GM21528 (cell line): ENCODE measurements at regions not wholly inside any gene's neighbourhood (a gene's known extent, or its start where the extent isn't known, plus 50 kb on each side); places are given as distances from the start of the nearest gene placed in this dataset.

Source experiments
- ATAC-seq: cut with Tn5 transposase; IDR thresholded peaks from one replicate; pipeline ENCODE4 v1.9.1; 2021; ENCODE audit warnings: mild to moderate bottlenecking, moderate library complexity; ENCODE audit not compliant: unreplicated experiment, low FRiP score

DNA sequence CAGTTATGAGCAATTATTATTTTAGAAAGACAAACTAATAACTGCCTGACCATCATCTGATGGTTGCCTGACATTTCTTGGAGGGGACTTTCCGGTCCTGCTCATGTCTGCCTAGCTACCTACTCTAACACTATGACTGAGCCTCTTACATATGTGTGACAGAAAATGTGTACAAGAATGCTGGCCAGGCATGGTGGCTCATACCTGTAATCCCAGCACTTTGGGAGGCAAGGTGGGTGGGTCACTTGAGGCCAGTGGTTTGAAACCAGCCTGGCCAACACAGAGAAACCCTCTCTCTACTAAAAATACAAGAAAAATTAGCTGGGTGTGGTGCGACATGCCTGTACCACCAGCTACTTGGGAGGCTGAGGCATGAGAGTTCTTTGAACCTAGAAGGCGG is 666.3 kb downstream of the KCNJ3 start:
- no peak for ATAC-seq

DNA sequence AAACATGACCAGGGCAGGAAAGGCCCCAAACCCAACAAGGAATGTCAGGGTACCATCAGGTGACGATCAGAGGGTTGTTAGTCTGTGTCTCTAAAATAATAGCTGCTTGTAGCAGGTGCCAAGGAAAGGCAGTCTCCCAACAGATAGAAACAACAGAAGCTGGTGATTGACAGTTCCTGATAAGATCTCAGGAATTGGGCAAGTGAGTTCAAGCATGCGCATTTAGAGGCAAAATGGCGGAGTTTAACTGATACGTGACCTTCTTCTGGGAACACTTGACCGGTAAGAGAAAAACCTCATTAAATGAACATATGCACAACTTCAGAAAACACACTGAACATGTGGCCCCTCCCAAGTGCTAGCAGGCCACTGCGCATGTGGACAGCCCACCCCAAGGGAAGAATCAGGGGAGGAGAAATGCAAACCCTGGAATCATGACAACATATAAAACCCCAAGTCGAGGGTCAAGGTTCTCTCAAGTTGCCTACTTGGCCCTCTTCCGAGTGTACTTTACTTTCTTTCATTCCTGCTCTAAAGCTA is 664.9 kb downstream of the KCNJ3 start:
- ATAC-seq: no peak

DNA sequence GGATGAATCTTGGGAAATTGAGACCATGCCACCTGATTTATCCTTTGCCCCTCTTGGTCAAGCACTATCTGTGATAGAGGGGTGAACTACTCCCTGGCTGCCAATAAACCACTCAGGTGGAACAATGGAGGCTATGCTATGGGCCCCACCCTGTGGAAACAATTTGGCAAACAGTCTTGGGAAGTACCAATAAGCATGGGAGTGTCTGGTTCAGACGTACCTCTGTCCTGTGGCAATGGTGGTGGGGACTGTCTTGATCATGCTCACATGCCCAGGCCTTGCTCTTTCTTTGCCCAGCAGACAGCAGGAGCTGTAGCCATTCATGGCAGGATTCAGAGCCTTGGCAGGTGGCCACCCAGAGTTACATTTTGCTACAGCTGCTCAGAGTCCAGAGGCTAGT is 658.7 kb downstream of the KCNJ3 start:
- no peak for ATAC-seq

DNA sequence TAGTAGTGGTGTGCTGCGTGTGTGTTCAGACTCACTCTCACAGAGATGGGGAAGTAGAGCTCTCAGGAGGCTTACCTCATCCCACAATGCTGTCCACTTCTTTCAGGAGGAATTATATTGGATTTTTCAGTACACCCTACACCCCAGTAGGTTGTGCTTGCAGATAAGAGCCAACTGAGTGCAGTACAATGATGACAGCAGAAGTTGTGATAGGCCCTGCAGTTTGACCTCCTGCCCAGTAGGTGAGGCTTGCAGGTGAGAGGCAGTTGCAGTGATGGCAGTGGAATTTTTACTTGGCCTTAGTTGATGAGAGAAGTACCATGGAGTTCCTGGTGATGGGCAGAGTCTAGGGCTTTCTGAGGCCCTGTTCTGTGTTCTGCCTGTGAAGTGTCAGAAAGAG is 657.8 kb downstream of the KCNJ3 start:
- no peak for ATAC-seq

DNA sequence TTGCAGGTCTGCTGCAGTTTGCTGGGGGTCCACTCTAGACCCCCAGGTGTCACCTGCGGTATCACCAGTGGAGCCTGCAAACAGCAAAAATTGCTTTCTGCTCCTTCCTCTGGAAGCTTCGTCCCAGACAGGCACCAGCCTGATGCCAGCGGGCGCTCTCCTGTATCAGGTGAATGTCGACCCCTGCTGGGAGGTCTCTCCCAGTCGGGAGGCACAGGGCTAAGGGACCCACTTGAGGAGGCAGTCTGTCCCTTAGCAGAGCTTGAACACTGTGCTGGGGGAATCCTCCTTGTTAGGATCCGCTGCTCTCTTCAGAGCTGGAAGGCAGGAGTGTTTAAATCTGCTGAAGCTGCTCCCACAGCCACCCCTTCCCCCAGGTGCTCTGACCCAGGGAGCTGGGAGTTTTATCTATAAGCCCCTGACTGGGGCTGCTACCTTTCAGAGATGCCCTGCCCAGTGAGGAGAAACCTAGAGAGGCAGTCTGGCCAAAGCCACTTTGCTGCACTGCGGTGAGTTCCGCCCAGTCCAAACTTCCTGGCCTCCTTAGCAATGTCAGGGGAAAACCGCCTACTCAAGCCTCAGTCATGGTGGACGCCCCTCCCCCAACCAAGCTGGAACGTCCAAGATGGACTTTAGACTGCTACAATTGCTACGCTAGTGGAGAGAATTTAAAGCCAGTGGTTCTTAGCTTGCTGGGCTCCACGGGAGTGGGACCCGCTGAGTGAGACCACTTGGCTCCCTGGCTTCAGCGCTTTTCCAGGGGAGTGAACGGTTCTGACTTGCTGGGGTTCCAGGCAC is 652.5 kb downstream of the KCNJ3 start:
- ATAC-seq: no peak

DNA sequence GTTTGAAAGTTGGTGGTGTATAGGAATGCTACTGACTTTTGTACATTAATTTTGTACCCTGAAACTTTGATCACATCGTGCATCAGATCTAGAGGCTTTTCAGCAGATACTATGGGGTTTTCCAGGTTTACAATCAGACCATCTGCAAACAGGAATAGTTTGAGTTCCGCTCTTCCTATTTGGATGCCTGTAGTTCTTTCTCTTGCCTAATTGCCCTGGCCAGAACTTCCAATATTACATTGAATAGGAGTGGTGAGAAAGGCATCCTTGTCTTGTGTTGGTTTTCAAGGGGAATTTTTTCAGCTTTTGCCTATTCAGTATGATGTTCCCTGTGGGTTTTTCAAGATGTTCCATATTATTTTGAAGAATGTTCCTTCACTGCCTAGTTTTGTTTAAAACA is 633.5 kb downstream of the KCNJ3 start:
- no peak for ATAC-seq

DNA sequence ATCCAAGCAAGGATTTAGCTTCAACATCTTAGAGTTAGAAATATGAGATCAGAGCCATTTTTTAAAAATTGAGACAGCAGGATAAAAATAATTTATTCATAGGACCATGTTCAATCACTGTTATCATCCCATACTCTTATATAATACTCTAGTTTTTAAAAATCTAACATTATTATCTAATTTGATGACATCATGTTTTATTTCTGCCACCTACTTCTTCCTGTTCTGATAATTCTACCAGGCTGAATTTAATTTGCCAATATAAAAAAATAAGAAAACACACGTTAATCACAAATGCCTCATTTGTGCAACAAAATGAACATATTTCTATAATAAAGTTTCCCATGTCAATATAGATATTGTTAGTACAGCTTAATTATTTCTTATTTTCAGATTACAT is 621.7 kb downstream of the KCNJ3 start:
- ATAC-seq: no peak

DNA sequence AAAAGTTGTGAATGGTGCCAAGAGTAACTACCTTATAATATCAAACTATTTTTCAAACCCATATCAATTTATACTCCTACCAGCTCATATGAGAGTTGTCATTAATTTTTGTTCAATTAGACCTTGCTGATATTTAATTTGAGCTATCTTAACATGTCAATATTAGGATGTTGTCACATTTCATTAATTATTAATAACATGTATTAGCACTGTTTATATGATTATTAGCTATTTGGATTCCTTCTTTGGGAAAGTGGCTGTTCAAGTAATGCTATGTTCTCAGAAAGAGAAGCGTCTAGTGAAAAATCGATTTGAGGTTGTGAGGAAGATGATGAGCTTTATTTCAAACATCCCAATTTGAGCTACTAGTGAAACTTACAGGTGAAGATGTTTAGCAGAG is 620.2 kb downstream of the KCNJ3 start:
- ATAC-seq: no peak

DNA sequence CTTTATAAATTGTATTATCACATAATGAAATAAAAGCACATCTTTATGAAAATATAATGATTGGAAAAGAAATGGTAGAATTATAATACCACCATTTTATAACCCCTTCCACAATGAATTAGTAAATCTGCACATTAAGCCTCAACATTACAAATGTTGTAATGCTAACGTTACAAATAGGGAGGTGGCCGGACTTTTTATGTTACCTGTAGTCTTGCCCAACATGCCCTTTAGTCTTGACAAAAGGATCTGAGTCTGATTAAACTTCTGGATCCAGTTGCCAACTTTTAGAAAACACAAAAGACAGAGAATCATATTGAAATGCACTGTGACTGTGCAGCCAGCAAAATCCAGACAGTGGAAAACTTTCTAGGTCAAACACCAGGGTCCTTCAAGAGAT is 617.3 kb downstream of the KCNJ3 start:
- ATAC-seq: no peak

DNA sequence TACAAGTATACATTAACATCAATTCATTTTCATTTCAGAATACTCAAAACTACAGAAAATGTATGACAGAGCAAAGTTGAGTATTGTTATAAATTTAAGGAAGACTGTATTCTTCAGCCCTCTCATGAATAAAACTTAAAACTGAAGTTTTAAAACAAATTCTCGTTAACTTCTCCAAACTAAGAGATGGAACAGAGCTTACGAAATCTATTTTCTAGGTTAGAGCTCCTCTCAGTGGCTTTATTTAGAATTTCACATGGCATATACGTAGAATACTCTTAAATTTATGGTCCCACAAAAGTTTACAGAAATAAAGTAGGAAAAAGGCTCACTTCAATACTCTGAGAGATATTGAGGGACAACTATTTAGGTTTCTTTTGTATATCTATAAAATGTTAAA is 612.1 kb downstream of the KCNJ3 start:
- ATAC-seq: peak; percentile 64

DNA sequence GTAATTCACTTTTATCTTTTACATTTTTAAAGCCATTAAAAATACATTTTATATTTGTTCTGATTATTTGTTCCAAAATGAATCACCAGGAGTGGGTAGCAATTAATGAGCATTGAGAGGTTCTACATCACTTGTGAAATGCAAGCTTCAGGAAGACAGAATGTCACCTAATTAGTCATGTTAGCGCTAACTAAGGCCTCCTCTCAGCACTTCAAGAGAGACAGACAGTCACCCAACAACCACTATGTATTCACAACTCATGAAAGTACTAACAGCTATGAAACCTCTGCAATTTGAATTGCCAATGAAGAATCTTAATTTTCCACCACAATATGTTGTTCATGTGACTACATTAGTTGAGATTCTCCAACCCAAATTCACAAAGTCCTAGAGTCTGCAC is 611.0 kb downstream of the KCNJ3 start:
- ATAC-seq: no peak

DNA sequence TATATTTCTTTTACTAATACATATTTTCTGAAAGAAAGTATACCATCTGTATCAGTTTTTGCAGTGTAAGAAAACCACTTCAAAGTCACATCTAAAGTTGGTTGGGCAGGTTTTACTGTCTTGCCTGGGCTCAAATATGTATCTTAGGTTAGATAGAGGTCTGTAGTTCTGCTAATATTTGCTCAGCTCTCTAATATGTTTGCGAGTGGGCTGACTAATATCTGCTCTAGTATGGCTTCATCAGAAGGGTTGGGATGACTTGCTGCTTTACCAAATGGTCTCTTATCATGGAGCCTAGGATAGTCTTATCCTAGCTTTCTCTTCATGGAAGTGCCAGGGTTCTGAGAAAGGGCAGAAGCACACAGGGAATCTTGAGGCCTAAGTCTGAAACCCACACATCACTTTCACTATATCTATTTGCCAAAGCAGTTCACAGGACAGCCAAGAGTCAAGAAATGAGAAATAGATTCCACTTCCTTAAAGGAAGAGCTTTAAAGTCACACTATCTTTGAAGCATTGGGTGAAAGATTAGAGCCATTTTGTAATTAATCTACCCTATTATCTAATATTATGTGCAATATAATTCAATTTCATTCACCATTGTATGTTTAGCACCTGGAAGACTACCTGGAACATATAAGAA is 610.0 kb downstream of the KCNJ3 start:
- ATAC-seq: no peak

DNA sequence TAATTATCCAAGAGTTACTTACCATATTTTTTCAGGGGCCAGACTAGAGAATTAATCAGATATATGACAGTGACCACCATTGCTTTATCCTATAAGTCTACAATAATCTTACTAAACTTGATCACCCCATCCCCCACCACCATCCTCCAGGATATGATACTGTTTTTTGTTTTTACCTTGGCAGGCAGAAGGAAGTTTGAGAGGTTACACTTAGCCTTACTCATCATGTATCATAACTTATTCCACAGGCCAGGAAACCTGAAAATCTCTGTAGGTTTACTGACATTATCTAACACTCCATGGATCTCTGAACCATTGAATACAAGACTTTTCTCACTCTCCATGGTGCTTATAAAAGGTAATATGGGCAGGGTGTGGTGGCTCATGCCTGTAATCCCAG is 602.7 kb downstream of the KCNJ3 start:
- ATAC-seq: no peak

DNA sequence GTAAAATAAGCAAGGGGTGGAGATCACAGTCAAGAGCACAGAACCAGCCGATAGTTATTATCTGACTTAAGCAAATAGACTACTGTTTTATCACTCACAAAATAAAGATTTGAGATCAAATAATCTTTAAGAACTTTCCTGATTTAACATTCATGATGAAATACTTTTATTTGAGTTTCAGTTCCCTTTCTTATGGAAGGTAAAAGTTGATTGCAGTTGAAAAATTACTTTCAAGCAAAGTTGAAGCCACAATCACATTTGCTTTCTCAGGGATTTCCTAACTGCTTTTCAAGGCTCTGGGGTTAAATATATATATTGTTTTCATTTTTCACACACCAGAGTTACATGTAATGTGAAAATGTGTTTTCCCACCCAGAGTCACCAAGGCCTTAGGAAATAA is 599.5 kb downstream of the KCNJ3 start:
- no peak for ATAC-seq

DNA sequence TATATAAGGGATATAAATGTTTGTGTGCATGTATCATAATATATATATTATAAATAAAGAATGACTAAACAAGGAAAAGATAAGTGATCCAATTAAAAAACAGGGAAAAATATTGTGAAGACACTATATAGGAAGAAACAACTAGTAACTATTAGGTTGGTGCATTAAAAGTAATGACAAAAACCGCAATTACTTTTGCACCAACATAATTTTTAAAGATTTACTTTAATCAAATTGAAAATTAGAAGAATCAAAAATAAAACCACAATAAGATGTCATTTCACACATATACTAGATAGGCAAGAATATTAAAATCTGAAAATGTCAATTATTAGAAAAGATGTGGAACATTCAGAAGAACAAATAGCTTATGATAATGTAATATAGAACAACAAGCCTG is 595.9 kb downstream of the KCNJ3 start:
- no peak for ATAC-seq

DNA sequence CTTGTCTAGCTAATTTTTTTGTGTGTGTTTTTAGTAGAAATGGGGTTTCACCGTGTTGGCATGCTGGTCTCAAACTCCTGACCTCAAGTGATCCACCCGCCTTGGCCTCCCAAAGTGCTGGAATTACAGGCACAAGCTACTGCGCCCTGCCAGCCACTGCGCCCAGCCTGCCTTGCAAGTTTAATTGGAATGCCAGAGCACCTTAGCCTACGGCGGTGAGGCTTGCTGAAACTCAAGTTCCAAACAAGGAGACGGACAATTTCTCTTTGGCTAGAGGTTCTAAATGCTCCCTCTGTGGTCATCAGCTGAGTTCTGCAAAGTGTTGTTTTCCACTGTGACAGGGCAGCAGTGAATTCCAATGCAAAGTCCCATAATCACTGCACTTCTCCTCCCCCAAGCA is 583.4 kb downstream of the KCNJ3 start:
- no peak for ATAC-seq

DNA sequence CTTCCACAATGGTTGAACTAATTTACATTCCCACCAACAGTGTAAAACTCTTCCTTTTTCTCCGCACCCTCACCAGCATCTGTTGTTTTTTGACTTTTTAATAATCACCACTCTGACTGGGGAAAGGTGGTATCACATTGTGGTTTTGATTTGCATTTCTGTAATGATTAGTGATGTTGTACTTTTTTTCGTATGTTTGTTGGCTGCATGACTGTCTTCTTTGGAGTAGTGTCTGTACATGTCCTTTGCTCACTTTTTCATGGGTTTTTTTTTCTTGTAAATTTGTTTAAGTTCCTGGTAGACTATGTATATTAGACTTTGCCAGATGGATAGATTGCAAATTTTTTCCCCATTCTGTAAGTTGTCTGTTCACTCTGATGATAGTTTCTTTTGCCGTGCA is 574.8 kb downstream of the KCNJ3 start:
- ATAC-seq: no peak

DNA sequence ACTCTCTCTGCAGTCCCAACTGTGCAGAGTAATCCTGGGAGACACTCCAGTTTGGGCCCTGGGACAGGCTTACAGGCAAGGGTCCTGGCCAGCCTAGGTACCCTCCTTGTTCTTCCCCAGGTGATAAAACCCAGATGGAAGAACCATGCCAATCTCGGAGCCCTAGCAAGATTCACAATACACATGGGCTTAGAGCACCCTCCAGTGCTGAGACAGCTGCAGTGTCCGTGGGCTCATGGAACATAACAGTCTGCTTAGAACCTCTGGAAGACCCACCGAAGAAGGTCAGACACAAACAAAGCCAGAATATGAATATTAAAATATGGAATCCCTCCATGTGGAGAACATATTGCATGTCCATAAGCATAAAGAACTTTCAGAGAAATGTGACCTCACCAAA is 568.1 kb downstream of the KCNJ3 start:
- ATAC-seq: no peak

DNA sequence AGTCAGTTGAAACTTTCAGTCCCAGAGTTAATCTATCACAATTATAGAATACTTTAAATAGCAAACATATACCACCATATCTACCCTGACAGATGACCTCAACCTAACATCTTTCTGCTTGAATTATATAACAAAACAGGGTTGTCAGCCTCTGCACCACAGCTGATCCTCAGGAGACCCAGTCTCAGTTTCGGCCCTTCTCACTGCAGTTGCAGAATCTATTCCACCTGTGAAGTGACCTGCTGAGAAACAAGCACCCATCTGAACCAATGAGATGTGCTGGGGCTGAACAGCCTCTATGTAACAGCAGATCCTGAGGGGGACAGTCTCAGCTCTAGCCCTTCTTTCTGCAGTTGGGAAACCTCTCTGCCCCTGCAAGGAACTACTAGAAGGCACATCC is 567.6 kb downstream of the KCNJ3 start:
- no peak for ATAC-seq

DNA sequence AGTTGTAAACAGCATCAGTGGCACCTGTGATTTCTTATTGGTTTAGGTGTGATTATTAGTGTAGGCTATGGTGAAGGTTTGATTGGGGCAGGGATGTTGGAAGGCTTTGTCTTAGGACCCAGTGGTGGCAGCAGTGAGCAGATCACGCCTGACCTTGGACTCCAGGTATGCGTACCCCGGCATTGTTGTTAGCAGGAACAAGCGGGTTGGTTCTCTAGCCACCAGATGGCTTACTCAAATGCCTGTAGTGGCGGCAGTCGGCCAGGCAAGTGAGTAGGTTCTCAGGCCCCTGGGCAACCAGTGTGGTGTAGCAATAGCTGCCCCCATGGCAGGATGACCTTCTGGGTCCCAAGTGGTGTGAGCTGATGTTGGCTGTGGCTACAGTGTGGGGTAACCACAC is 558.3 kb downstream of the KCNJ3 start:
- no peak for ATAC-seq

DNA sequence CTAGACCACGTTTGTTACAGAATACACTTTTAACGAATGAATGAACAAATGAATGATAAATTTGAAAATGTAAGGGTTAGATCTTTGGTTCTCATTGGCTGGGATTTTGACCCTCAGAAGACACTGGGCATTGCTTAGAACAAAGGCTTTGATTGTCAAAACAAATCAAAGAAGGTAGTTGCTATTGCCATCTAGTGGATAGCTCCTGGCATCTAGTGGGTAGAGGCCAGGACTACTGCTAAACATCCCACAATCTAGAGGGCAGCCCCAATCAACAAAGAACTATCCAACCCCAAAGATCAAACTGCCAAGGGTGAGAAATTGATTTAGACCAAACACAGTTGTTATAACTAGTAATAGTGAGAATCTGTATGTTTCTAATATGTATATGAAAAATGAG is 552.3 kb downstream of the KCNJ3 start:
- ATAC-seq: peak; percentile 83

DNA sequence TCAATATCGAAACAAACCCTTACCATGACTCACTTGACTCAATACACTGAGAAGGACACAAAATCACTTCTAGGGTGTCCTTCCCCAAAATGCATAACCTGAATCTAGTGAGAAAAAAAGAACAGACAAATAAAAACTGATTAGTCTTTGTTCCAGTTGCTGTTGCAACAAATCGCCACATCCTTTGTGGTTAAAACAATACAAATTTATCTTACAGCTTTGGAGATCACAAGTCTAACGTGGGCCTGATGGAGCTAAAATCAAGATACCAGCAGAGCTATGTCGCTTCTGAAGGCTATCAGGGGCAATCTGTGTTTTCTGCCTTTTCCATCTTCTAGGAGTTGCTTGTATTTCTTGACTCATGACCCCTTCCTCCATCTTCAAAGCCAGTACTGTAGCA is 541.7 kb downstream of the KCNJ3 start:
- no peak for ATAC-seq
